ENCODE measurements at regions not wholly inside any gene's neighbourhood (a gene's known extent, or its start where the extent isn't known, plus 50 kb on each side); places are given as distances from the start of the nearest gene placed in this dataset.

DNA sequence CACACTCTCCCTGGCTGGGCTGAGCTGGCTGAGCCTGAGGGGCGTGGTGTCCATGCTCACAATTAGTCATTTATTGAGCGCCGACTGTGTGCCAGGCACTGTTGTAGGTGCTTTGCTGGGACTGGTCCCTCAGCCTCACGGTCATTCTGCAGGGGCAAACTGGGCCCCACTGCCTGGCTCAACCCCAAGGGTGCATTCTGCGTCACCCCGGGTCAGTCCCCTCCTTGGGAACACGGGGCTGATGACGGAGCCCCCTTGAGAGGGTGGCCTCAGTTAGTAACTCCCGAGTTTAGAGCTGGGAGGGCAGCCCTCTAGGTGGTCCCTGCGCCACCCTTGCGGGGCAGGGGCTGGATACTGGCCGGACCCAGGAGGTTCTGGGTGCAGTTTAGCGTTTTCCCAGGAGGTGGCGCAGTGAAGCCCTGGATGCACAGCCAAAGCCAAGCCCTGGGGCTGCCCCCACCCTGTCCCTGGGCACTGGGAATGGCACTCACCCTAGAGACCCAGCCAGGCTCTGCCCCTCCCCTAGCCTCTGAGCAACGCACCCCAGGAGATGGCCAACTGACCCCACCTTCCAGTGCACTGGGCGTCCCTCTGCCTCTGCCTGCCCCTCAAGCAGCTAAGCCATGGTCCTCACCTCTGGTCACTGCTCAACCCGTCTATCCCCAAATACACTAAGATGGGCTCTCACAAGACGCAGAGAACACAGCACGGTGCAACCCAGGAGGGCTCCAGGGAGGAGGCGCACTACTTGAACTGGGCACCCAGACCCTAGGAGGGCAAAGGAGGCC lies 243.2 kb upstream of the GSE1 start:
- BruUV-seq (replicated peaks), result no TSS peak
- ChIA-PET CTCF (interaction anchor here (0.5 to 1.5 kb wide), 3 partner anchors 8 to 246 kb away, joined by 3 to 4 read pairs (median 4); no protein-coding TSS in a partner anchor), POLR2A (ENCODE audit: unreplicated experiment) (no interaction called here)
- Histone ChIP-seq H3K4me3 (ENCODE audit: insufficient read depth, low read depth, low read length) (no peak overlapping the region), H3K14ac (replicated peaks; ENCODE audit: low read depth, low read length) (no peak overlapping the region), H3K9me3 (ENCODE audit: control insufficient read depth, insufficient read depth, low read length) (no peaks in the 10 kb centered on the region), H4K5ac (ENCODE audit: low read depth, low read length) (no peak overlapping the region), H3K4me2 (ENCODE audit: low read depth, low read length) (no peak overlapping the region), H3K23ac (ENCODE audit: low read depth, low read length) (no peak overlapping the region), H3K27ac (ENCODE audit: insufficient read depth, low read length) (no peak overlapping the region), H3K18ac (ENCODE audit: low read depth, low read length) (no peak overlapping the region), H2BK20ac (ENCODE audit: low read depth, low read length) (no peak overlapping the region), H3K9ac (ENCODE audit: low read depth, low read length) (no peak overlapping the region), H4K91ac (ENCODE audit: insufficient read depth, low read depth, low read length) (peak overlapping the region; percentile 41; the same call in 1 of the 2 replicates), H3K27me3 (ENCODE audit: control insufficient read depth, insufficient read depth, low read length) (no peaks in the 10 kb centered on the region), H4K20me1 (ENCODE audit: insufficient read depth, low read length) (peaks cover 70% of the 10 kb centered on the region), H3K4me1 (ENCODE audit: control insufficient read depth, insufficient read depth, low read length) (peaks cover 24% of the 10 kb centered on the region), H3K36me3 (ENCODE audit: control insufficient read depth, insufficient read depth, low read length) (no peaks in the 10 kb centered on the region), H3K56ac (ENCODE audit: extremely low read depth, insufficient read depth, low read length) (no peak overlapping the region), H4K8ac (ENCODE audit: low read depth in 2 of 2, low read length in 2 of 2) (no peak overlapping the region), H3K79me1 (ENCODE audit: low read depth in 1 of 2, low read length in 2 of 2) (peaks cover 7 to 62% of the 10 kb centered on the region in 2 experiments), H2AK5ac (ENCODE audit: low read depth, low read length) (peak overlapping the region; percentile 89), H2AFZ (replicated peaks; ENCODE audit: low read length, poor library complexity) (peak overlapping the region; percentile 41), H2BK15ac (ENCODE audit: low read depth, low read length) (no peak overlapping the region), H2AK9ac (replicated peaks; ENCODE audit: low read depth, low read length, poor library complexity) (peak overlapping the region; percentile 79), H2BK5ac (ENCODE audit: low read depth, low read length, poor library complexity, severe bottlenecking) (no peak overlapping the region), H2BK120ac (ENCODE audit: low read depth, low read length) (no peak overlapping the region; the same call in 1 of the 2 replicates), H3K9me1 (ENCODE audit: insufficient read depth, low read length) (peaks cover 17% of the 10 kb centered on the region), H3K4ac (ENCODE audit: low read depth, low read length) (peak overlapping the region; percentile 51; the same call in 1 of the 2 replicates)
- intact Hi-C loops (cut with micrococcal nuclease), result loop anchor here (2.0 kb wide), 2 partner anchors 241 to 247 kb away; no protein-coding TSS in a partner anchor
- in situ Hi-C loops (cut with MboI; ENCODE audit: low sequenced_read_pairs), result no loop called here
- ATAC-seq (ENCODE audit: low read depth) (peak; percentile 85), DNase-seq (no peak)
- TF ChIP-seq, protein P1, sequence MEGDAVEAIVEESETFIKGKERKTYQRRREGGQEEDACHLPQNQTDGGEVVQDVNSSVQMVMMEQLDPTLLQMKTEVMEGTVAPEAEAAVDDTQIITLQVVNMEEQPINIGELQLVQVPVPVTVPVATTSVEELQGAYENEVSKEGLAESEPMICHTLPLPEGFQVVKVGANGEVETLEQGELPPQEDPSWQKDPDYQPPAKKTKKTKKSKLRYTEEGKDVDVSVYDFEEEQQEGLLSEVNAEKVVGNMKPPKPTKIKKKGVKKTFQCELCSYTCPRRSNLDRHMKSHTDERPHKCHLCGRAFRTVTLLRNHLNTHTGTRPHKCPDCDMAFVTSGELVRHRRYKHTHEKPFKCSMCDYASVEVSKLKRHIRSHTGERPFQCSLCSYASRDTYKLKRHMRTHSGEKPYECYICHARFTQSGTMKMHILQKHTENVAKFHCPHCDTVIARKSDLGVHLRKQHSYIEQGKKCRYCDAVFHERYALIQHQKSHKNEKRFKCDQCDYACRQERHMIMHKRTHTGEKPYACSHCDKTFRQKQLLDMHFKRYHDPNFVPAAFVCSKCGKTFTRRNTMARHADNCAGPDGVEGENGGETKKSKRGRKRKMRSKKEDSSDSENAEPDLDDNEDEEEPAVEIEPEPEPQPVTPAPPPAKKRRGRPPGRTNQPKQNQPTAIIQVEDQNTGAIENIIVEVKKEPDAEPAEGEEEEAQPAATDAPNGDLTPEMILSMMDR (conservative IDR thresholded peaks at IDR 0.05; ENCODE audit: low read depth, low read length), result peak; percentile 70
- TF ChIP-seq NFE2L2 (IDR thresholded peaks at IDR 0.05; ENCODE audit: low read depth, low read length) (no peak), MAZ (IDR thresholded peaks at IDR 0.05; ENCODE audit: borderline replicate concordance, low read depth, low read length) (peak; percentile 64; the same call in 1 of the 2 replicates), ELK1 (IDR thresholded peaks at IDR 0.05; ENCODE audit: borderline replicate concordance, low read depth, low read length) (no peak), RAD21 (IDR thresholded peaks at IDR 0.05; ENCODE audit: low read length) (peak; percentile 66), SMC3 (IDR thresholded peaks at IDR 0.05; ENCODE audit: low read depth, low read length) (peak; percentile 68)
- dilution Hi-C loops (cut with HindIII; ENCODE audit: low sequenced_read_pairs, unreplicated experiment), result no loop called here
- WGBS, 2 experiments (ENCODE audit: extremely low coverage in 2 of 2, insufficient read length in 1 of 2), result 69% methylated on average over 9 of the region's 20 CpGs; no CpG with 5 or more reads in 1 of the 2 experiments

All from IMR-90 (cell line).